HG03108 (cell line): ENCODE measurements at regions not wholly inside any gene's neighbourhood (a gene's known extent, or its start where the extent isn't known, plus 50 kb on each side); places are given as distances from the start of the nearest gene placed in this dataset.

Experiments
- ATAC-seq: cut with Tn5 transposase; IDR thresholded peaks from one replicate; pipeline ENCODE4 v1.9.1; 2021; ENCODE audit warnings: moderate library complexity; ENCODE audit not compliant: unreplicated experiment

DNA sequence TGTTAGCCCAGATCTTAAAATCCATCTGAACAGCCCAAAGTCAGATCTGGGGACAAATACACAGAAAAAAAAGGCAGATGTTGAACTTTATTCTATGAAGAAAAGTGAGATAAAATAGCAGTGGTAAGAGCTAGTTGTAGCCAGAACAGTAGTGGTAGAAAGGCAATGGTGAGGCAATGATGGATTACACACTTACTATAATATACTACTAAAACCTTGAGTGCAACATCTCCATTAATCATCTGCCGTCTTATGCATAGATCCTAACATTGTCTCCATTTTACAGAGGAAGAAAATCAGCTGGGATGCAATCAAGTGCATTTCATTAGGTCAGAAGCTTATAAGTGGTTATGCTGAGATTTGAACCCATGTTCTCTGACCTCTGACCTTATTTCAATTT lies 699.6 kb downstream of the CDH11 start:
- ATAC-seq = no peak

DNA sequence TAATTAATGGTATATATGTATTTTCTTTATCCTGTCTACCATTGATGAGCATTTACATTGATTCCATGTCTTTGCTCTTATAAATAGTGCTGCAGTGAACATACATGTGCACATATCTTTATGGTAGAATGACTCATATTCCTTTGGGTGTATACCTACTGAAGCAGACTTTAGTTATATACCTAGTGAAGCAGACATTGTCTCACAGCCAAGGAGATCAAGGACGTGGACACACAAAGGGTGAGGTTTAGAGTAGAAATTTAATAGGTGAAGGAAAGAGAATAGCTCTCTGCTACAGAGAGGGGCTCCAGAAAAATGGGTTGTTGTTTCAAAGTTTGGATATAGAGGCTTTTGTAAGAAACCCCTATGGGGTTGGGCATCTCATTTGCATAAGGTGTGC lies 700.3 kb downstream of the CDH11 start:
- ATAC-seq = no peak

DNA sequence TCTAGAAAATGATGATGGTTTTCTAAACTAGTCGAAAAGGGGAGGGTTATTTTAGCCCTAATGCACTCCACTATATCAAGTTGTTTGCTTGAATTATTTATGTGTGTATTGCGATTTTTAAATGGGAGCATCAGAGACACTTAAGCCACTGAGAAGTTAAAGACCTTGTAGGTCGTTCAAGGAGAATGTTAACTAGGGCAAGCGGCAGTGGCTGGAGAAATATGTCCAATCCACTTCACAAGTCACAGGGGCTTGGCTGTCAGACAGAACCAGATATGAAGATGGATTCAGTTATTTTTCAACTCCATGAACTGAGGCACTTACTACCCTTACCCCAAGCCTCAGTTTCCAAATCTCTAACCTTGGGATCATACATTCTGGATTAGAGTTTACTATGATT lies 702.0 kb downstream of the CDH11 start:
- ATAC-seq = no peak

- ATAC-seq = no peak
Observed at GRCh38 chr16:64417711-64418227, 704.1 kb downstream of the CDH11 start.

DNA sequence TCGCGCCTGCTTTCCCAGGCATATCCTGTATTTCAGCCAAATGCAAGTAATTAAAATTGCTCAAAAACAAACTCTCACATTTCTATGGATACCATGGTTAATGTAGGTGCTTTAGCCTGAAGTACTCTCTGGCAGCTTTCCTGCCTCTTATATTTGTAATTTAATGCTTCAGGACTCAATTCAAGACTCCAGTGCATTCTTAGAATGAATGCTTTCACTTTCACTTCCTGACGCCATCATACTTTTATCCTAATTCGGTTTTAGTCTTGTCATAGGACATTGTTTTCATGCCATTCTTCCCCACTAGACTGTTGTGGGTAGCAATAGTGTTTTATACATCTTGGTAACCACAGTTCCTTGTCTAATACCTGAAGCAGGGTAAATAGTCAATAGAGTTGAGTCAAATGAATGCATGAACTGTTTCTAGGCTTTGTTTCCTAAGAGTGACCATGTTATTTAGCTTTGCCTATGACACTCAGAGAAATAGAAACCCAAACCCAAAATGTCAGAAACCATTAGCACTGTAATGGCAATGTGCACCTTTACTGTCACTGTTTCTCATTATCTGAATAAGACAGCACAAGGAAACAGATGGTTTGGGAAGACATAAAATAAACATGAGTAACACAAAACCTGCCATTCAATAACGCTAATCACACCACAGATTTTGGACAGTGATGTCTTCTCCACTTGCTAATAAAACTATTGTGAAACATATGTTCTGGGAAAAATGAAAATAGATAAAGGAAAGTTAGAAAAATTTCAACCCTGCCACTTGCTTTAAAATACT lies 705.5 kb downstream of the CDH11 start:
- no peak for ATAC-seq

- no peak for ATAC-seq
Observed at GRCh38 chr16:64412578-64413280, 709.1 kb downstream of the CDH11 start.

GRCh38 chr16:64410306-64410705 lies 711.6 kb downstream of the CDH11 start:
- no peak for ATAC-seq

- no peak for ATAC-seq
Observed at GRCh38 chr16:64409783-64410210, 712.1 kb downstream of the CDH11 start.

DNA sequence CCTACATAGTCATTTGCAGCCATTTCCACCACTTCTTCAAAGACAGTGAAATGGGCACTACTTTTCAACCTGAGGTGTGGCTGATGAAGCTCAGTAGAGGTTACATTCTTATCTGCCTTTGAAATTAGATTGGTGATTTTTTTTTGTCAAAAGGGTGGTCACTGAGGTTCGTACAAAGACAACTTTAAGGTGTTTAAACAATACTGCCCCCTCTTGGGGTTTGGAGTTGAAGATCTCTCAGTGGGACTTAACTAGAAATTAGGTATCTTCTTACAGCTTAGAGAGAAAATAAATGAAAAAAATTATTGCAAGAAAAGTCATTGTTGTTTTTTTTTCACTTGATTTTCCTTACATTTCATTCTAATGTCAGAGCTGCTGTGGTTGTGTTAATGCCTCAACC lies 713.2 kb downstream of the CDH11 start:
- no peak for ATAC-seq

DNA sequence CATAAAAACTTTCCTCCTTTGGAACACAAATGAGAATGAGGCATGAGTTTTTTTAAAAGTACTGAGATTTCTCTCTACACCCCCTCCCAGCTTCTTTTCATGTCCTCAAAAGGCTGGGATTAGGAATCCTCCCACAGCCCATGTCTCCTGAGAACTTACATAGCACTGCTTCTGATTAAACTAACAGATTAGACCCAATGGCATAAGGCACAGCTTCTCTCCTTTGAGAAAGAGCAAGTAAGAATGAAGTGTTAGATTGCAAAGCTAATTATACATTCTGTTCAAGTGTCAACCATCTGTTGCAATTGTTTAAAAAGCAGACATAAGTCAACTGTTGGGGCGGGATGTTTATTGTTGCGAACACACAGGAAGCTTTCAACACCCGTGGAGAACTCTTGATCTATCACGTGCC lies 715.1 kb downstream of the CDH11 start:
- ATAC-seq = no peak

DNA sequence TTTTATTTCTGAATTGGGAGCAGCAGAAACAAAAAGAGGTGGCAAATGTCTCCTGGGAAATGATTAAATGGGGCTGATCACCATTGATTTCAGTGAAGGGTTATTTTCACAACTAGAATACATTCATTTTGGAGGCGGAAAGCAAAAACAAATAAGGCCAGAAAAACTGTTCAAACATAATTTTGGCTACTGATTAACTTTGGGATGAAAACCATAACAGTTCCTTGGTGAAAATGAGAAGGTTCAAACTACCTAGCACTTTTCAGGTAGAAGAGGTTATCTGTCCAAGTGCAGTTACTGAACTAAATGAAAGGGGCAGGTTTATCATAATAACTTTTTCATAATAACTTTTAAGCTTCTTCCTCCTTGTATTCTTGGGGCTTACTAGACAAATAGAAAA lies 718.5 kb downstream of the CDH11 start:
- ATAC-seq = no peak

DNA sequence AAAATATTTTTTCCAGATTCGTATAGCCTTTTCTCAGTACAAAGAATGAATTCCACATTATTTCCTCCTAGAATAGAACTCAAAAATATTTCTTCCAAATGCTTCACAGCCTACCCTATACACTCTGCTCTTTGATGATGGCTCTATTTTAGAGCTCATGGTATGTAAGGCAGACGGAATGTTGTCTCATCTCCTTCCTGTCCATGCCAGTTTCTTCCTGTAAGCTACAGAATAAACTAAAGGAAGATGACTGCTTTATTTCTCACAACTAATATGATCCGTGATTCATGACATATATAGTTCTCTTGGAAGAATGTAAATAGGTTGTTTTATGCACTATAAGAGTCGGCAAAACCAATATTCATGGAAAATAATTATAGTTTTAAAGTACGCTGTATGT lies 723.1 kb downstream of the CDH11 start:
- no peak for ATAC-seq

DNA sequence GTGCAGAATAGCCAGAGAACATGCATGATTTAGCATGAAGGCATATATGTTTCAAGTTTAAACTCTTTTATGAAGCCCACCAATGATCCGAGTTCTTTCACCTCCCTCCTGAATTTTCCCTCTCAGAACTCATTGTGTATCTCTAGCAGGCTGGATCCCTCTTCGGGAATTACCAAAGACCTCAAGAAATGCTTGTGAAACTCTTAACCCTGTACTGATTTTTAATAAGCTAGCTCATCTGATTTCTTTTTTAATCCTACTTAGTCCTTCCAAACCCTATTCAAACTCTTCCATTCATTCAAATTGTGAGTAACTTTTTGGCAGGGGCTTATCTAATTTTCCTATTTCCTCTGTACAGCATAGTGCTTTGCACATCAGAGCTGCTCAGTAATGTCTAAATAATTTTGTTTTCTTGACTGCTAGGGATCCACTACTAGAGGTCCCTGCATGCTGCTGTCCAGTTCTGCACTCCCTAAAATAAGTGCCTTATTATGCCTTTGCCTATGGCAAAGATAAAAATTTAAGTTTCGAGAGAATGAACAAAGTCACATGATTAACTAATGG lies 723.8 kb downstream of the CDH11 start:
- ATAC-seq = no peak

DNA sequence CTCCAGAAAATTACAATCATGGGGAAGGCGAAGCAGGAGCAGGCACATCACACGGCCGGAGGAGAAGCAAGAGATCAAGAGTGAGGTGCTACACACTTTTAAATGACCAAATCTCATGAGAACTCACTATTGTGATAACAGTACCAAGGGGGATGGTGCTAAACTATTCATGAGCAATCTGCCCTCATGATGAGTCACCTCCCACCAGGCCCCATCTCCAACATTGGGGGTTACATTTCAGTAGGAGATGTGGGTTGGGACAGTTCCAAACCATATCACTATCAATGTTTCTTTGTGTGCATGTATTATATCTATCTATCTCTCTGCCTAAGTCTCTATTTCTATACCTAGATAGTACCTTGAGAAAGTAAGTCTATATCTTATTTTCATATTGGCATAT lies 724.8 kb downstream of the CDH11 start:
- no peak for ATAC-seq

- ATAC-seq = no peak
Observed at GRCh38 chr16:64394061-64394460, 727.8 kb downstream of the CDH11 start.

DNA sequence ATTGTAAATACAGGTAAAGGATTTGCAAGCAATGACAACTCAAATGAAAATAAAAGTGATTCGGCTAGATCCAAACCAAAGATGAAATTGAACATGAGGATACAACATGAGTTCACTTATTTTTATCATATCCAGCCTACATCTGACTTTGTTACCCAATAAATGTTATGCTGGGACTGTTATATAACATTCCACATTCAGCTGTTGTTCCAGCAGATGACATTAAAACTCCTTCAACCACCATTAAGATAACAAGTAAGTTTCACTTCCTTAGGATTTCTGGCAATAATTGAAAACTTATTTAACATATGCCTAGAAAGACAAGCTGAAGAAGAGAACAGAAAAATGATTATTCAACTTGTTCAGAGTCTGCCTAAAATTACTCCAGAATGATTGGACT lies 729.4 kb downstream of the CDH11 start:
- ATAC-seq = no peak

DNA sequence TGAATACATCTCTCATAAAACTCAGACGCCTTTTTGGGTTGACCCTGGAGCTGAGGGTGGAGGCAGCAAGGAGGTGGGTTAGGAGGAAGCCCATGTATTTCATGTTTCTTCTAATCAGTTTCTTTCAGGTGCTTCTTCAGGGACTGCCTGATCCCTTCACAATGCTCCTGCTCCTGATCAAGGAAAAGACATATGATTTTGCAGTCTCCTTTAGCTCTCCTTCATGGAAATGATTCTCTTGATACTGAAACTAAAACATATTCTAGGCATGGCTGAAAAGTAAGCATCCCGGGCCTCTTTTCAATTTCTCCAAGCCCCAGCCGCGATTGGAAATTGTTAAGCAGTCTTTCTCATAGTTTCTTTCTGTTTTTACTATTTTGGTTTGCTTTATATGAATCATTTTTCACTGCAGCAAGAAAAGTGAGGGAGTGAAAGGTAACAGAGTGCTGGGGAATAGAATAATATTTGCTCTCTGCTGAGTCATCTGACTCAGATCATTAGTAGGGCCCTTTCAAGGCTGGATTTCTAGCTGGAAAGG lies 730.7 kb downstream of the CDH11 start:
- no peak for ATAC-seq

DNA sequence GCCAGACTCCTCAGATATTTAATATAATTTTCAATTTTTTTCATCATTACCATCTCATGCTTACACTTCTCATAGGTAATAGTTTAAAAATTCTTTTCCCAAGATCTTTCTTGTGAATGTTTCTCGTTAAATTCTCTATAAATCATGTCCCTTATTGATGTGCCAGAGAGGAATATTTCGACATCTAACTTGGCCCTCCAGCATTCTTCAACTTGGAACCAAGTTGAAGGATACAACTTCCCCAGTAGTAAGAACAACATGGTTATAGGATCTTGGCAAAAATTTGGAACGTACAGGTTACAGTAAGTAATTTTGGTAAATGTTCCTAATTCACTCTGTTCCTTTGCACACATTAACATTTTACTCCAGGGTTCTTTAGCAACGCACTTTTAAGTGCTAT lies 731.8 kb downstream of the CDH11 start:
- no peak for ATAC-seq

- no peak for ATAC-seq
Observed at GRCh38 chr16:64384636-64385035, 737.2 kb downstream of the CDH11 start.

- no peak for ATAC-seq
Observed at GRCh38 chr16:64381979-64382378, 739.9 kb downstream of the CDH11 start.

DNA sequence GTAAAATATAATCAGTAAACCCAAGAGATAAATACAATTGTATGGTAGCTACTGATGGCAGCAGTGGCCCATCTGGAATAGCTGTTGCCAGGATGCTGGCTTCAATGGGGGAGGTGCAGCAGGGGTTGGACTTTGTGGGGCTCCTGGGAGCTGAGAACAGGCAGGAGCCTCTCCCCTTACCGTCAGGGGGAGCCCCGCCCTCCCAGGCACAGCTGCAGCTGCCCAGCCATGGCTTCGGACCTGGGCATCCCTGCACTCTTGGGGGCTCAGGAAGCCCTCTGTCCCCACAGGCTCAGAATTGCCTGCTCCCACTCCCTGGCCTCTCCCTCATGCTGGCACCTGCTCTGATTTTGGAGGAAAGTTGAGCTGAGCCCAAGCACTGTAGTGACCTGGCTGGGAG lies 741.1 kb downstream of the CDH11 start:
- ATAC-seq = no peak
